C4-2B (cell line): ENCODE measurements at regions not wholly inside any gene's neighbourhood (a gene's known extent, or its start where the extent isn't known, plus 50 kb on each side); places are given as distances from the start of the nearest gene placed in this dataset.

Source experiments
- ZFX ChIP-seq: fragments of 450-650 bp; IDR thresholded peaks from 2 replicates; pipeline ENCODE4 v1.6.1; 2017
- TF ChIP-seq, protein P1 (sequence below): fragments of 450-650 bp; conservative IDR thresholded peaks from 2 replicates; pipeline ENCODE4 v1.5.1; 2017; ENCODE audit warnings: mild to moderate bottlenecking

GRCh38 chr11:41660585-41660984 lies 201.1 kb upstream of the LRRC4C start:
- TF ChIP-seq, protein P1, sequence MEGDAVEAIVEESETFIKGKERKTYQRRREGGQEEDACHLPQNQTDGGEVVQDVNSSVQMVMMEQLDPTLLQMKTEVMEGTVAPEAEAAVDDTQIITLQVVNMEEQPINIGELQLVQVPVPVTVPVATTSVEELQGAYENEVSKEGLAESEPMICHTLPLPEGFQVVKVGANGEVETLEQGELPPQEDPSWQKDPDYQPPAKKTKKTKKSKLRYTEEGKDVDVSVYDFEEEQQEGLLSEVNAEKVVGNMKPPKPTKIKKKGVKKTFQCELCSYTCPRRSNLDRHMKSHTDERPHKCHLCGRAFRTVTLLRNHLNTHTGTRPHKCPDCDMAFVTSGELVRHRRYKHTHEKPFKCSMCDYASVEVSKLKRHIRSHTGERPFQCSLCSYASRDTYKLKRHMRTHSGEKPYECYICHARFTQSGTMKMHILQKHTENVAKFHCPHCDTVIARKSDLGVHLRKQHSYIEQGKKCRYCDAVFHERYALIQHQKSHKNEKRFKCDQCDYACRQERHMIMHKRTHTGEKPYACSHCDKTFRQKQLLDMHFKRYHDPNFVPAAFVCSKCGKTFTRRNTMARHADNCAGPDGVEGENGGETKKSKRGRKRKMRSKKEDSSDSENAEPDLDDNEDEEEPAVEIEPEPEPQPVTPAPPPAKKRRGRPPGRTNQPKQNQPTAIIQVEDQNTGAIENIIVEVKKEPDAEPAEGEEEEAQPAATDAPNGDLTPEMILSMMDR, result peak; percentile 41
- TF ChIP-seq ZFX, result no peak
